CD14-positive monocyte (primary cell): ENCODE measurements at regions not wholly inside any gene's neighbourhood (a gene's known extent, or its start where the extent isn't known, plus 50 kb on each side); places are given as distances from the start of the nearest gene placed in this dataset.

Experiments used
- DNase-seq, 3 donors: peaks; one replicate each; pipeline ENCODE4 v3.0.0-alpha.2; 2011 to 2022
- H2AFZ ChIP-seq: 2 replicates; pipeline ENCODE4 v1.6.0; 2012; ENCODE audit warnings: mild to moderate bottlenecking, low read depth, low read length, inconsistent platforms; ENCODE audit not compliant: insufficient read depth, poor library complexity, severe bottlenecking
- H3K27ac ChIP-seq, 2 donors: 1 replicate in 1 of 2; 2 replicates in 1 of 2; pipeline ENCODE4 v1.5.1; 2012 to 2013; ENCODE audit warnings: low read length in 2 of 2, control low read depth in 1 of 2, inconsistent platforms in 1 of 2, low read depth in 1 of 2, mild to moderate bottlenecking in 1 of 2
- H3K27me3 ChIP-seq, 2 donors: one replicate each; pipeline versions ENCODE4 v1.6.0 to v1.6.1; 2011 to 2013; ENCODE audit warnings: low read length in 2 of 2; ENCODE audit not compliant: control insufficient read depth in 2 of 2, insufficient read depth in 2 of 2
- H3K36me3 ChIP-seq, 2 donors: replicated peaks in 1 of 2; 1 replicate in 1 of 2; 2 replicates in 1 of 2; pipeline versions ENCODE4 v1.5.1 to v1.6.1; 2012 to 2013; ENCODE audit warnings: low read length in 2 of 2, control low read depth in 1 of 2, inconsistent platforms in 1 of 2, mild to moderate bottlenecking in 1 of 2; ENCODE audit not compliant: insufficient read depth in 2 of 2, control insufficient read depth in 1 of 2
- H3K4me1 ChIP-seq, 2 donors: 1 replicate in 1 of 2; 2 replicates in 1 of 2; pipeline versions ENCODE4 v1.5.1 to v1.6.1; 2012 to 2013; ENCODE audit warnings: low read length in 2 of 2, control low read depth in 1 of 2, inconsistent platforms in 1 of 2, mild to moderate bottlenecking in 1 of 2, moderate library complexity in 1 of 2; ENCODE audit not compliant: insufficient read depth in 2 of 2, control insufficient read depth in 1 of 2
- H3K4me2 ChIP-seq: replicated peaks from 2 replicates; pipeline ENCODE3; 2012; ENCODE audit warnings: low read length, moderate library complexity, mild to moderate bottlenecking; ENCODE audit not compliant: poor library complexity, severe bottlenecking; ENCODE audit errors: extremely low read depth
- H3K4me3 ChIP-seq, 3 experiments: fragments of 200-600 bp in 1 of 3; sonication (generic) in 1 of 3; replicated peaks in 1 of 3; 1 replicate in 2 of 3; 2 replicates in 1 of 3; pipeline ENCODE4 v1.5.1; 2011 to 2013; ENCODE audit warnings: low read length in 3 of 3, mild to moderate bottlenecking in 3 of 3, control low read depth in 2 of 3, low read depth in 2 of 3, inconsistent platforms in 1 of 3, moderate library complexity in 1 of 3
- H3K79me2 ChIP-seq: 2 replicates; pipeline ENCODE4 v1.6.0; 2012; ENCODE audit warnings: mild to moderate bottlenecking, control low read depth, inconsistent platforms, low read length, moderate library complexity; ENCODE audit not compliant: insufficient read depth
- H3K9ac ChIP-seq: 2 replicates; pipeline ENCODE4 v1.6.0; 2017; ENCODE audit warnings: low read length, mild to moderate bottlenecking; ENCODE audit not compliant: insufficient read depth, poor library complexity, severe bottlenecking
- H3K9me3 ChIP-seq, 2 donors: replicated peaks in 1 of 2; 1 replicate in 1 of 2; 2 replicates in 1 of 2; pipeline versions ENCODE4 v1.5.1 to v1.6.1; 2012 to 2013; ENCODE audit warnings: low read length in 2 of 2, control low read depth in 1 of 2; ENCODE audit not compliant: control insufficient read depth in 1 of 2, insufficient read depth in 1 of 2
- H4K20me1 ChIP-seq: 2 replicates; pipeline ENCODE4 v1.6.0; 2012; ENCODE audit warnings: mild to moderate bottlenecking, low read length, control low read depth, moderate library complexity; ENCODE audit not compliant: insufficient read depth
- H3K27ac Mint-ChIP-seq, 7 donors: one replicate each; pipeline ENCODE4 v1.8.0; 2020; ENCODE audit warnings: mild to moderate bottlenecking in 7 of 7, mixed read lengths in 7 of 7, moderate library complexity in 6 of 7, inconsistent platforms in 2 of 7
- H3K27me3 Mint-ChIP-seq, 3 donors: one replicate each; pipeline ENCODE4 v1.8.0; 2021 to 2022; ENCODE audit warnings: low read depth in 3 of 3, mild to moderate bottlenecking in 3 of 3, mixed read lengths in 3 of 3, moderate library complexity in 3 of 3, inconsistent platforms in 1 of 3
- H3K36me3 Mint-ChIP-seq, 2 donors: one replicate each; pipeline ENCODE4 v1.8.0; 2020; ENCODE audit warnings: mixed read lengths in 2 of 2, inconsistent platforms in 1 of 2, mild to moderate bottlenecking in 1 of 2
- H3K4me1 Mint-ChIP-seq: one replicate; pipeline ENCODE4 v1.8.0; 2020; ENCODE audit warnings: mild to moderate bottlenecking, mixed read lengths
- H3K4me3 Mint-ChIP-seq, 2 donors: one replicate each; pipeline ENCODE4 v1.8.0; 2020; ENCODE audit warnings: mild to moderate bottlenecking in 2 of 2, mixed read lengths in 2 of 2, moderate library complexity in 1 of 2
- H3K9me3 Mint-ChIP-seq, 7 donors: one replicate each; pipeline ENCODE4 v1.8.0; 2020 to 2022; ENCODE audit warnings: mixed read lengths in 7 of 7, mild to moderate bottlenecking in 6 of 7, moderate library complexity in 6 of 7, inconsistent platforms in 2 of 7
- WGBS: methylation state at CpG from one replicate; pipeline ENCODE4 v1.1.5; 2013; ENCODE audit warnings: missing lambda C conversion rate; ENCODE audit not compliant: insufficient coverage; 5-methylcytosine and 5-hydroxymethylcytosine counted together
- intact Hi-C, 2 donors: fragments of 100-400 bp; cut with micrococcal nuclease; formaldehyde crosslinking; loops; one replicate each; pipeline versions ENCODE4 v1.15.0 to v1.15.1; 2023
- TF ChIP-seq, protein P1 (sequence below): fragments of 200-600 bp; IDR thresholded peaks from one replicate; pipeline ENCODE4 v1.8.0; 2022; ENCODE audit warnings: antibody characterized with exemption, mild to moderate bottlenecking

DNA sequence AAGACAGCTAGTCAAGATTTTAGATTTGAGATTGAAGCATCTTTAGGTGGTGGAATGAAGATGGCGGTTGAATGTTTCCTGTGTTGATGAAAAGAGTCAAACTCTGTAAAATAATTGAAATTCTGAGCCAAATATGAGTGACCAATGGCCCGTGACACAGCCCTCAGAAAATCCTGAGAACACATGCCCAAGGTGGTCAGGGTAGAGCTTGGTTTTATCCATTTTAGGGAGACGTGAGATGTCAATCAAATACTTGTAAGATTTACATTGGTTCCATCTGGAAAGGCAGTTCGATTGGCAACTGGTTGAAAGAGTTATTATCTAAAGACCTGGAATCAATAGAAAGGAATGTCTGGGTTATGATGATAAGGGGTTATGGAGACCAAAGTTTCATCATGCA, 198.0 kb upstream of the AGAP1 start:
- no peaks in the 10 kb centered on the region for H3K36me3 ChIP-seq
- H3K27ac Mint-ChIP-seq = no peak overlapping the region
- H3K4me3 ChIP-seq = no peak overlapping the region
- H3K4me1 ChIP-seq = no peaks in the 10 kb centered on the region
- H3K9me3 Mint-ChIP-seq = peaks cover 0 to 3% (median 2%) of the 10 kb centered on the region in 7 donors
- no peaks in the 10 kb centered on the region for H3K36me3 Mint-ChIP-seq
- no peaks in the 10 kb centered on the region for H3K9me3 ChIP-seq
- intact Hi-C loops = no loop called here
- H3K4me1 Mint-ChIP-seq = no peaks in the 10 kb centered on the region
- H3K4me3 Mint-ChIP-seq = no peak overlapping the region
- H2AFZ ChIP-seq = no peak overlapping the region
- peaks cover 5 to 7% (median 7%) of the 10 kb centered on the region in 3 donors for H3K27me3 Mint-ChIP-seq
- H3K9ac ChIP-seq = no peak overlapping the region
- TF ChIP-seq, protein P1, sequence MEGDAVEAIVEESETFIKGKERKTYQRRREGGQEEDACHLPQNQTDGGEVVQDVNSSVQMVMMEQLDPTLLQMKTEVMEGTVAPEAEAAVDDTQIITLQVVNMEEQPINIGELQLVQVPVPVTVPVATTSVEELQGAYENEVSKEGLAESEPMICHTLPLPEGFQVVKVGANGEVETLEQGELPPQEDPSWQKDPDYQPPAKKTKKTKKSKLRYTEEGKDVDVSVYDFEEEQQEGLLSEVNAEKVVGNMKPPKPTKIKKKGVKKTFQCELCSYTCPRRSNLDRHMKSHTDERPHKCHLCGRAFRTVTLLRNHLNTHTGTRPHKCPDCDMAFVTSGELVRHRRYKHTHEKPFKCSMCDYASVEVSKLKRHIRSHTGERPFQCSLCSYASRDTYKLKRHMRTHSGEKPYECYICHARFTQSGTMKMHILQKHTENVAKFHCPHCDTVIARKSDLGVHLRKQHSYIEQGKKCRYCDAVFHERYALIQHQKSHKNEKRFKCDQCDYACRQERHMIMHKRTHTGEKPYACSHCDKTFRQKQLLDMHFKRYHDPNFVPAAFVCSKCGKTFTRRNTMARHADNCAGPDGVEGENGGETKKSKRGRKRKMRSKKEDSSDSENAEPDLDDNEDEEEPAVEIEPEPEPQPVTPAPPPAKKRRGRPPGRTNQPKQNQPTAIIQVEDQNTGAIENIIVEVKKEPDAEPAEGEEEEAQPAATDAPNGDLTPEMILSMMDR = no peak
- H3K27me3 ChIP-seq = no peaks in the 10 kb centered on the region
- H3K27ac ChIP-seq = no peak overlapping the region
- no peak for DNase-seq
- no peaks in the 10 kb centered on the region for H3K79me2 ChIP-seq
- WGBS = 79% methylated on average over 4 of the region's 4 CpGs
- H3K4me2 ChIP-seq = no peak overlapping the region
- no peaks in the 10 kb centered on the region for H4K20me1 ChIP-seq

DNA sequence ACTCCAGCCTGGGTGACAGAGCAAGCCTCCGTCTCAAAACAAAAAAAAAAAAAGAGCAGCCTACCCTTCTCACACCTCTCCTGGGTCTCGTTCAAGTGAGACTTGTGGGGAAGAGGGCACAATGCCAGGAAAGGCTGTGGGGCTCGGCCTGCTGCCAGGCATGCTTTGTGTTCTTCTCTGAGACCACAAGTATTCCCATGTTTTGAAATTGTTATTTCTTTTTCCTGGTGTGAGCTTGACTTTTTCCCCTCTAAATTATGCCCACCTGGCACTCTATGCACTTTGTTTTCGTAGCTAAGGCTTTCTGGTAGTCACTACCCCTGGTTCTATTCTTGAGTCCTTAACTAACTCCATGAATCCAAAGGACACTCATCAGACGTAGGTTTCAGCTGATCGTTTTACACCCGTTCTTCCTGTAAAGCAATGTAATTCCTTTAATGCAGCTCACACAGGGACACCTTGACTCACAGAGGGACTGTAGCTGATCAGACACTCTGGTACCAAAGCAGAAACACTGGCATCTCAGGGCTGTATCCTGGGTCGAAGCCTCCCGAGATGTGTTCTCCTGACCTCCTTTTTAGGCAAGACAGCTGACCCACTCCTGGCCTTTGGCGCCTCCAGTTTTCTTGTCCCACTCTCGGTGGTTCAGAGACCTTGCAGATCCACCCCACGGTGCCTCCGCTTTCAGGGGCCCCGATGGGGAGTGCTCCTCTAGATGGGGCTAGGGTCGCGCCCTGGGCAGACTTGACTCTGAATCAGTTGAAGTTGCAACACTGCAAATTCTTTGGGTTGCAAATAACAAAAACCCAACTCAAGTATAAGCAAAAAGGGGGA, 193.3 kb upstream of the AGAP1 start:
- no peak overlapping the region for H3K4me3 Mint-ChIP-seq
- no peaks in the 10 kb centered on the region for H3K27me3 ChIP-seq
- peaks cover 3 to 6% (median 4%) of the 10 kb centered on the region in 3 donors for H3K27me3 Mint-ChIP-seq
- no peak for DNase-seq
- H2AFZ ChIP-seq = no peak overlapping the region
- H3K4me2 ChIP-seq = no peak overlapping the region
- no peaks in the 10 kb centered on the region for H3K4me1 ChIP-seq
- peaks cover 0 to 2% of the 10 kb centered on the region in 2 donors for H3K9me3 ChIP-seq
- no peak overlapping the region for H3K9ac ChIP-seq
- no peak overlapping the region for H3K27ac Mint-ChIP-seq
- intact Hi-C loops = no loop called here
- TF ChIP-seq, protein P1 = no peak
- H3K36me3 ChIP-seq = no peaks in the 10 kb centered on the region
- no peaks in the 10 kb centered on the region for H3K36me3 Mint-ChIP-seq
- 85% methylated on average over 11 of the region's 16 CpGs for WGBS
- no peaks in the 10 kb centered on the region for H3K4me1 Mint-ChIP-seq
- no peak overlapping the region for H3K4me3 ChIP-seq
- no peak overlapping the region for H3K27ac ChIP-seq
- no peaks in the 10 kb centered on the region for H3K79me2 ChIP-seq
- no peaks in the 10 kb centered on the region for H4K20me1 ChIP-seq
- peaks cover 2 to 16% (median 4%) of the 10 kb centered on the region in 7 donors for H3K9me3 Mint-ChIP-seq
